ENCODE measurements at regions not wholly inside any gene's neighbourhood (a gene's known extent, or its start where the extent isn't known, plus 50 kb on each side); places are given as distances from the start of the nearest gene placed in this dataset.

DNA sequence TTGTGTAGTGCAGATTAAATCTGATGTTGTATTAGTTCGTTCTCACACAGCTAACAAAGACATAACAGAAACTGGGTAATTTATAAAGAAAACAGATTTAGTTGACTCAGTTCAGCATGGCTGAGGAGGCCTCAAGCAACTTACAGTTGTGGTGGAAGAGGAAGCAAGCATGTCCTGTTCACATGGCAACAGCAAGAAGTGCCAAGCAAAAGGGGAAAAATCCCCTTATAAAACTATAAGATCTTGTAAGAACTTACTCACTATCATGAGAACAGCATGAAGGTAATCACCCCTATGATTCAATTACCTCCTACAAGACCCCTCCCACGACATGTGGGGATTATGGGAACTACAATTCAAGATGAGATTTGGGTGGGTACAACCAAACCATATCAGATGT, 238.6 kb upstream of the PRR16 start:
- TF ChIP-seq, protein P1, sequence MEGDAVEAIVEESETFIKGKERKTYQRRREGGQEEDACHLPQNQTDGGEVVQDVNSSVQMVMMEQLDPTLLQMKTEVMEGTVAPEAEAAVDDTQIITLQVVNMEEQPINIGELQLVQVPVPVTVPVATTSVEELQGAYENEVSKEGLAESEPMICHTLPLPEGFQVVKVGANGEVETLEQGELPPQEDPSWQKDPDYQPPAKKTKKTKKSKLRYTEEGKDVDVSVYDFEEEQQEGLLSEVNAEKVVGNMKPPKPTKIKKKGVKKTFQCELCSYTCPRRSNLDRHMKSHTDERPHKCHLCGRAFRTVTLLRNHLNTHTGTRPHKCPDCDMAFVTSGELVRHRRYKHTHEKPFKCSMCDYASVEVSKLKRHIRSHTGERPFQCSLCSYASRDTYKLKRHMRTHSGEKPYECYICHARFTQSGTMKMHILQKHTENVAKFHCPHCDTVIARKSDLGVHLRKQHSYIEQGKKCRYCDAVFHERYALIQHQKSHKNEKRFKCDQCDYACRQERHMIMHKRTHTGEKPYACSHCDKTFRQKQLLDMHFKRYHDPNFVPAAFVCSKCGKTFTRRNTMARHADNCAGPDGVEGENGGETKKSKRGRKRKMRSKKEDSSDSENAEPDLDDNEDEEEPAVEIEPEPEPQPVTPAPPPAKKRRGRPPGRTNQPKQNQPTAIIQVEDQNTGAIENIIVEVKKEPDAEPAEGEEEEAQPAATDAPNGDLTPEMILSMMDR (IDR thresholded peaks at IDR 0.05): no peak
- TF ChIP-seq POLR2A (IDR thresholded peaks at IDR 0.05): no peak

All from uterus (tissue), 2 donors.